IPS-15b (cell line): ENCODE measurements at regions not wholly inside any gene's neighbourhood (a gene's known extent, or its start where the extent isn't known, plus 50 kb on each side); places are given as distances from the start of the nearest gene placed in this dataset.
"Not testable (repeated sequence)": the region's sequence is repeated elsewhere in the genome, so short reads cannot be mapped to it uniquely, and the experiment has no call there.

Source experiments
- H3K27me3 ChIP-seq: one replicate; pipeline ENCODE4 v1.6.1; 2013; ENCODE audit warnings: low read length; ENCODE audit not compliant: control insufficient read depth, insufficient read depth
- H3K36me3 ChIP-seq: one replicate; pipeline ENCODE4 v1.6.1; 2013; ENCODE audit warnings: low read length; ENCODE audit not compliant: control insufficient read depth, insufficient read depth
- H3K4me1 ChIP-seq: one replicate; pipeline ENCODE4 v1.6.1; 2013; ENCODE audit warnings: mild to moderate bottlenecking, low read length; ENCODE audit not compliant: control insufficient read depth, insufficient read depth
- H3K4me3 ChIP-seq: one replicate; pipeline ENCODE4 v1.5.1; 2013; ENCODE audit warnings: low read depth, low read length
- H3K9ac ChIP-seq: one replicate; pipeline ENCODE4 v1.6.1; 2013; ENCODE audit warnings: low read depth, mild to moderate bottlenecking, low read length
- H3K9me3 ChIP-seq: one replicate; pipeline ENCODE4 v1.6.1; 2013; ENCODE audit warnings: mild to moderate bottlenecking, low read length; ENCODE audit not compliant: control insufficient read depth, insufficient read depth

DNA sequence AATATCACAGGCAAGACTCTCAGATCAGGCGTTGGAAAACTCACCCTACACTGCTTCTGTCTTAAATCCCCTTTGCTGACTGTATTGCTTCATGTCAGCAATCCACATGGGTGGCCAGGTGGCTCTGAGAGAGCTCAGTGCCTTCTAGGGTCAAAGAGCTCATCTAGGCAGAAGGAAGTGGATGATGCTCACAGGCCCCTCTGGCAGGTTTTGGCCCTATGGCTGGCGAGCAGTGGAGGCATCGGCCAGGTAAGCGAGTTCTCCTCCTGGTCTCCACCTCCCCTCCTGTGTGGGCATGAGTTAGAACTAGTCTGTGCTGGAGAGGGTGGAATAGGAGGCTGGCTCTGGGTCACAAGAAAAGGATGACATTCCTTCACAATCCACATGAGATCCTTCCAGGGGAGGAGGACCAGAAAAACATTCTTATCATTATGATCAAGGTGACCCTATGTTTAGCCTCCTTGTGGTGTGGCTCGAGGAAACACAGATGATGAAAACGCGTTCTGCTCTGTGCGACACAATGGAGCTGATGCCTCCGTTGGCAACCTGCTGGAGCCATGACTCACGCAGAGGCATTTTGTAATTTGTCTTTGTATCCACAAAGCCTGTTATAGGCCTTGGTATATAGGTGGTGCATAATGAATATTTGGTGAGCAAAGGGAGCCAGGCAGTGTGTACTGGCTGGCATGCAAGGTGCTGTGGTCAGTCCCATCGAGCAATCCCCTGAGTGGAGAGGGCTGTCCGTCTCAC, 264.6 kb upstream of the RAB4A start:
- Histone ChIP-seq H3K9ac (no peak overlapping the region), H3K4me3 (no peak overlapping the region), H3K27me3 (no peaks in the 10 kb centered on the region), H3K36me3 (no peaks in the 10 kb centered on the region), H3K9me3 (no peaks in the 10 kb centered on the region), H3K4me1 (no peaks in the 10 kb centered on the region)

DNA sequence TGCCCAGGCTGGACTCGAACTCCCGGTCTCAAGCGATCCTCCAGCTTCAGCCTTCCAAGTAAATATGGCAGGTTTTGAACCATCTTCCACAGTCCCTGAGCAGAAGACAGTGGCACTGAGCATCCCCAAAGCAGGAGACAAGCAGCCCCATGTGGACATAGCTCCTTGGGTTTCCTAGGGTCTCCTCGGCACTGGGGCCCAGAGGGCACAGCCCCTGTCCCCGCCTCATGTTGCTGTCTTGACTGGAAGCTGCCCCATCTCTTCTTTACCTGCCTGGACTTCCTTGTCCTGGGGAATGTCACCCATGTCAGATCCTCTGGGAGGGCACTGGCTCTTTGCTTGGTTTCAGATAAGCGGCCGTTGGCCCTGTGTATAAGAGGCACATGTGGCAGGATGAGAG, 263.7 kb upstream of the RAB4A start:
- H3K27me3 ChIP-seq = no peaks in the 10 kb centered on the region
- no peaks in the 10 kb centered on the region for H3K4me1 ChIP-seq
- no peaks in the 10 kb centered on the region for H3K9me3 ChIP-seq
- H3K36me3 ChIP-seq = no peaks in the 10 kb centered on the region
- no peak overlapping the region for H3K4me3 ChIP-seq
- H3K9ac ChIP-seq = no peak overlapping the region

DNA sequence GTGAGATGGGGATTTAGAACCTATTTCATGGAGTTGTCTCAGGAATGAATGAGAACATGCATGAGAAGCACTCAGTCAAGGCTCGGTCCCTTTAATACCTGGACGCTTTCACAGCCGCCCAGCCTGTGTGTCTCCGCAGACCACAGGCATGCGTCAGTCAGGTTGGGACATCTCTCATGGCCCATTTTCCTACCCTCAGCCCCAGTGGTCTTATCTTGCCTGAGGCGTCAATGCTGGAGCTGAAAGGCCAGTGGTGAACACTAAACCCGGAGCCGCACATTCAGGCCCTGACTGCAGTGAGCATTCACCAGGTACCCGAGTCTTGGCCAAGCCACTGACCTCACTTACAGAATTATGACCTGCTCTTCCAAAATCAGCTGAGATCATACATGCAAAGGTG, 263.2 kb upstream of the RAB4A start:
- Histone ChIP-seq H3K36me3 (no peaks in the 10 kb centered on the region), H3K27me3 (no peaks in the 10 kb centered on the region), H3K9me3 (no peaks in the 10 kb centered on the region), H3K4me1 (no peaks in the 10 kb centered on the region), H3K4me3 (no peak overlapping the region), H3K9ac (no peak overlapping the region)

DNA sequence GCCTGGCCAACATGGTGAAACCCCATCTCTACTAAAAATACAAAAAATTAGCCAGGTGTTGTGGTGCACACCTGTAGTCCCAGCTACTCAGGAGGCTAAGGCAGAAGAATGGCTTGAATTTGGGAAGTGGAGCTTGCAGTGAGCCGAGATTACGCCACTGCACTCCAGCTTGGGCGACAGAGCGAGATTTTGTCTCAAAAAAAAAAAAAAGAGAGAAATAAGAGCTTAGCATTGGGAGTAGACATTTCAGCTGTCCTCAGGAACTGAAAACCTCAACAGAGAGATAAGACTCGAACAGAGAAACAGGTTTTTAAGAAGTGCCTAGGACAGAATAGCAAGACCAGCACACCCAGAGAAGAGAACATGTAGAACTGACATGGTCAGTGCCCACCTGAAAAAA, 262.6 kb upstream of the RAB4A start:
- H3K4me3 ChIP-seq, H3K9me3 ChIP-seq, H3K36me3 ChIP-seq, H3K4me1 ChIP-seq, H3K9ac ChIP-seq, H3K27me3 ChIP-seq: not testable (repeated sequence)

DNA sequence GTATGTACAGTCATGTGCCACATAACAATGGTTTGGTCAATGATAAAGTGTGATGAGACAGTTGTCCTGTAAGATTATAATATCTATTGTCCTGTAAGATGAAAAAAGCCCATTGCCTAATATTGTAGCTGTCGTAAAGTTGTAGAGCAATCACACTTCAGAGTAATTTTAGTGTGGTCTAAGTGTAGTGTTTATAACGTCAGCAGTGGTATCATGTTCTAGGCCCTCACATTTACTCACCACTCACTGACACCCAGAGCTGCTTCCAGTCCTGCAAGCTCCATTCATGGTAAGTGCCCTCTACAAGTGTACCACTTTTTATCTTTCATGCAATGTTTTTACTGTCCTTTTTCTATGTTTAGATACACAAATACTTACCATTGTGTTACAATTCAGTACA, 259.9 kb upstream of the RAB4A start:
- Histone ChIP-seq H3K9ac (no peak overlapping the region), H3K4me3 (no peak overlapping the region), H3K36me3 (no peaks in the 10 kb centered on the region), H3K27me3 (no peaks in the 10 kb centered on the region), H3K4me1 (no peaks in the 10 kb centered on the region), H3K9me3 (no peaks in the 10 kb centered on the region)

DNA sequence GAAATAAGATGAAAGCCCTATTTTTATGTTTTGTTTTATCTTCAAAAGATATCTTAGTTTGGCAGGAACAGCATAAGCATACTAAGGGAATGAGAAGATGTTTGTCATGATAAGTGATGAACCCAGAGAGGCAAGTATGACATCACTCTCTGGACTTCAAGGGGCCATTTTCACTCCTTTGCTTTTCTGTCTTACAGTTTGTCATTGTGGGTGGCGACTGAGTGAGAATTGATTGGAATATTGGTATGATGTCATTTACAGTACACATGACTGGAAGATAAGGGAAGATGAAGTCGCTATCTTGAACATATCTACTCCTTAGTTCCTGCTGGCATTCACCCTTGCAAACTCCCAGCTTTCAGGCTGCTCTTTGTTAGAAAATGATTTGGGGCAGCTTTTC, 258.1 kb upstream of the RAB4A start:
- Histone ChIP-seq H3K4me3 (no peak overlapping the region), H3K9me3 (no peaks in the 10 kb centered on the region), H3K36me3 (no peaks in the 10 kb centered on the region), H3K27me3 (no peaks in the 10 kb centered on the region), H3K9ac (no peak overlapping the region), H3K4me1 (no peaks in the 10 kb centered on the region)

DNA sequence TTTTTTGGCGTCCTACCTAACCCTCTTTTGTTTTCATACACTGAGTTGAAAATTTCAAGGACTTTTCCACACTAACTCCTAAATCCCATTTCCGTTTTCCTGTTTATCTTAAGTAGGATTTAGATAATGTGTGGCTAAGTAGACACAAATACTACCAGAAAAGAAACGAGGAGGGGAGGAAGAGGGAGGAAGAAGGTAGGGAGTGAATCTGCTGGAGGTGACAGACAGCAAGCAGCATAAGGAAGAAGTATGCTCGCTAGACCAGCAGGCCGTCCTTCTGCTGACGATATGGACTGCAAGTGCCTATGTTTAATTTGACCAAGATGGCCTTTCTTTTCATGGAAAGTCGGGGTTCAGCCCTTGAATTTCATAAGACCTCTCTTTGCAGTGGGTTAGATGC, 256.9 kb upstream of the RAB4A start:
- no peaks in the 10 kb centered on the region for H3K4me1 ChIP-seq
- H3K9me3 ChIP-seq = no peaks in the 10 kb centered on the region
- H3K27me3 ChIP-seq = no peaks in the 10 kb centered on the region
- no peak overlapping the region for H3K9ac ChIP-seq
- H3K4me3 ChIP-seq = no peak overlapping the region
- H3K36me3 ChIP-seq = no peaks in the 10 kb centered on the region

DNA sequence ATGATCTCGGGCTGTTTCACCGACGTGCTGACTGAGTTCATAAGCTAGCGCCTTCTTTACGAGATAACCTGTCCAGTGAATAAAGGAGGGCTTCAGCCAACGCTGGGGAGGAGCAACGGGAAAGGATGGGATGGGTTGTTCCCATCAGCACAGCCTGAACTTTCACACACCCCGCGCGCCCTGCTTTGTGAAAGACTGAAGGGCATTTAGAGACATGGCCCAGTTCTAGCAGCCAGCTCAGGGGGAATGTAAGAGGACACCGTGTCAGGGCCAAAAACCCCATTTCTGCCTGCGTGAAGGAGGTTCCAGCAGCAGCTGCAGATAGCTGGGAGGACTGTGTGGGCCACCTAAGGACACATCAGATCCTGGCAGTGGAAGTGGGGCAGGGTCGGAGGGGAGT, 255.1 kb upstream of the RAB4A start:
- no peak overlapping the region for H3K4me3 ChIP-seq
- H3K27me3 ChIP-seq = no peaks in the 10 kb centered on the region
- H3K9me3 ChIP-seq = no peaks in the 10 kb centered on the region
- no peaks in the 10 kb centered on the region for H3K4me1 ChIP-seq
- H3K9ac ChIP-seq = no peak overlapping the region
- H3K36me3 ChIP-seq = no peaks in the 10 kb centered on the region

DNA sequence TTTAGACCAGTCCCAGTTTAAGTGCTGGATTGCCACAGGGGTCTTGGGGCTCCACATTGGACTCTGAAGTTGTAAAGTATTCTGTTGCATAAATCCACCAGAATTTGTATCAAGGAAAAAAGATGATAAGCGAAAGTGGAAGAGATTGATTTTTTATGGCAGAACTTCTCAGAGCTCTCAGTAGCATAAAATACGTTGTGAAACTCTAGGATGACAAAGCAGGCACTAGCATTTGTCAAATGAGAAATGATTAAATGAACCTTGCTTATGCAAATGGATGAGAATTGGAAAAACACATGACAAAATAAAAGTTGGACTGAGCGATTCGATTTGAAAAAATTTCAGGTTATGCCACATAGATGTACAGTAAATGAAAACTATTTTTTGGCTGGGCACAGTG, 253.8 kb upstream of the RAB4A start:
- H3K4me3 ChIP-seq = no peak overlapping the region
- no peaks in the 10 kb centered on the region for H3K4me1 ChIP-seq
- no peak overlapping the region for H3K9ac ChIP-seq
- H3K9me3 ChIP-seq = no peaks in the 10 kb centered on the region
- no peaks in the 10 kb centered on the region for H3K36me3 ChIP-seq
- no peaks in the 10 kb centered on the region for H3K27me3 ChIP-seq

DNA sequence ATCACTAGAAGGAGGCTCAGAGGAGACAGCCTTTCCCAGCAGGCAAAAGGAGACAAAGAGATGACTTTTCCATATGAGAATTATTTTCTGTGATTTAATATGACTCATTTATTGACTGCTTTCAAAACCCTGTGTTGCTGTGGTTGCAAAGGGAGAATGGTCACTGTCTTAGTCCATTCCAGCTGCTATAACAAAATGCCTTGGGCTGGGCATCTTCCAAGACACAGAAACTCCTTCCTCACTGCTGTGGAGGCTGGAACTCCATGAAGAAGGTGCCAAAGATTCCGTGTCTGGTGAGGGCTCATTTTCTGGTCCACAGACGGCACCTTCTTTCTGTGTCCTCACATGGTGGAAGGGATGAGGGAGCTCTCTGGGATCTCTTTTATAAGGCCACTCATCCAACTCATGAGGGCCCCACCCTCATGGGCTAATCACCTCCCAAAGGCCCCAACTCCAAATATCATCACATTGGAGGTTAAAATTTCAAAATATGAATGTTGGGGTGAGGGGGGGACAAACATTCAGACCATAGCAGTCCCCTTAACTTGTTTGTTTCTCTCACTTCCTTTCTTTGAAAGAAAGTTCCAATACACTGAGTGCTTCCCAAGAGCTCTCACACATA, 252.1 kb upstream of the RAB4A start:
- H3K4me3 ChIP-seq = no peak overlapping the region
- H3K27me3 ChIP-seq = no peaks in the 10 kb centered on the region
- no peaks in the 10 kb centered on the region for H3K9me3 ChIP-seq
- no peaks in the 10 kb centered on the region for H3K4me1 ChIP-seq
- H3K36me3 ChIP-seq = no peaks in the 10 kb centered on the region
- no peak overlapping the region for H3K9ac ChIP-seq

DNA sequence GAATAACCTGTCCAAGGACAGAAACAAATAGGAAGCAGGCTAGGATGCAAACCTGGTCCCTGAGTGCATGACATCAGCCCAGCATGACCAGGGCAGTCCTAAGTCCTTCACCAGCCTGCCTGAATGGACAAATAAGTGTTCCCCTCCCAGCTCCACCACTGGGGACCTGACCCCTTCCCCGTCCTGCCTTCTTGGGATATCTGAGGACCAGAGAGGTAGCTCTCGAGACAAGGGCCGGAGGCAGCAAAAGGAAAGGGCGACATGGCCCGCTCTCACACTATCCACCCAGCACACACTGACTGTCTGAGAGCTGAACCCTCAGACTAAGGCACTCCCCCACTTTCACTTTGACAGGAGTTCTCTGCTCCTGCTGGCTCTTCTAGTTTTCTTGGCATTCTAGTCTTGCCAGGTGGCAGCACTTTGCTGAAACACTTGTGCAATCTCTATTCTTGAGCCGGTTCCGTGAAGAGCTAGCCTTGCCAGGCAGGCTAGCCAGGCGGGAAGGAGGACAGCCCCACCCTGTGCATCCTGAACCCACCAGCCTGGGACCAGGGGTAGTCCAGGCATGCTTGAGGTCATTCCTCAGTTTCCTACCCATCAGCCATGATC, 251.1 kb upstream of the RAB4A start:
- Histone ChIP-seq H3K4me3 (no peak overlapping the region), H3K4me1 (no peaks in the 10 kb centered on the region), H3K27me3 (no peaks in the 10 kb centered on the region), H3K9ac (no peak overlapping the region), H3K36me3 (no peaks in the 10 kb centered on the region), H3K9me3 (no peaks in the 10 kb centered on the region)

DNA sequence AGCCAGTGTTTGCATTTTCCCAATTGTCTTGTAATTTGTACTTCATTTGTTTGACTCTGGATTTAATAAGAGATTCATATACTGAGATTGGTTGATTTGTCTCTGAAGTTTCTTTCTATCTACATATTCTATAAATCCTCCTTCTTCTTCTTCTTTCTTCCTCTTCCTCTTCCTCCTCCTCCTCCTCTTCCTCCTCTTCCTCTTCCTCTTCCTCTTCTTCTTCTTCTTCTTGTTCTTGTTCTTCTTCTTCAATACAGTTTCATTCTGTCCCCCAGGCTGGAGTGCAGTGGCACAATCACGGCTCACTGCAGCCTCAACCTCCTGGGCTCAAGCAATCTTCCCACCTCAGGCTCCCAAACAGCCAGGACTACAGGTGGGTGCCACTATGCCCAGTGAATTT, 249.9 kb upstream of the RAB4A start:
- H3K9ac ChIP-seq, H3K9me3 ChIP-seq, H3K27me3 ChIP-seq, H3K36me3 ChIP-seq, H3K4me1 ChIP-seq, H3K4me3 ChIP-seq: not testable (repeated sequence)
